ENCODE measurements at regions not wholly inside any gene's neighbourhood (a gene's known extent, or its start where the extent isn't known, plus 50 kb on each side); places are given as distances from the start of the nearest gene placed in this dataset.

DNA sequence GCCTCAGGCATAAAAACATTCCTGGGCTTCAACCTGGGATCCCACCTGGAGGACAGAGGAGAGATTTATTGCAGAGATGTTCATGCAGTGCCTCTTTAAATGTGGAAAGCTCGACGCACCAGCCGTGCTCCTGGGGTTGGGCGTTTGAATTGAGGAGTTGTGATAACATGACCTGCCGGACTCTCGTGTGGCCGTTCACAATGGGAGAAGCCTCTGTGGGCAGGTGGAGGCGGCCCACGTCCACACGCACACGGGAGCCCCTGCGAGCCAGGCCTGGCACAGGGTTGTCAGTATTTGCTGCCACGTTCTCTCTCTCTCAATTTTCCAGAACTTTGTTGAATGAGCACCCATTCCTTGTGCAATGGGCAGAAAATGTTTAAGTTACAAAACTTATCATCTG, 58.3 kb upstream of the PPARA start:
- no peak for DNase-seq

DNA sequence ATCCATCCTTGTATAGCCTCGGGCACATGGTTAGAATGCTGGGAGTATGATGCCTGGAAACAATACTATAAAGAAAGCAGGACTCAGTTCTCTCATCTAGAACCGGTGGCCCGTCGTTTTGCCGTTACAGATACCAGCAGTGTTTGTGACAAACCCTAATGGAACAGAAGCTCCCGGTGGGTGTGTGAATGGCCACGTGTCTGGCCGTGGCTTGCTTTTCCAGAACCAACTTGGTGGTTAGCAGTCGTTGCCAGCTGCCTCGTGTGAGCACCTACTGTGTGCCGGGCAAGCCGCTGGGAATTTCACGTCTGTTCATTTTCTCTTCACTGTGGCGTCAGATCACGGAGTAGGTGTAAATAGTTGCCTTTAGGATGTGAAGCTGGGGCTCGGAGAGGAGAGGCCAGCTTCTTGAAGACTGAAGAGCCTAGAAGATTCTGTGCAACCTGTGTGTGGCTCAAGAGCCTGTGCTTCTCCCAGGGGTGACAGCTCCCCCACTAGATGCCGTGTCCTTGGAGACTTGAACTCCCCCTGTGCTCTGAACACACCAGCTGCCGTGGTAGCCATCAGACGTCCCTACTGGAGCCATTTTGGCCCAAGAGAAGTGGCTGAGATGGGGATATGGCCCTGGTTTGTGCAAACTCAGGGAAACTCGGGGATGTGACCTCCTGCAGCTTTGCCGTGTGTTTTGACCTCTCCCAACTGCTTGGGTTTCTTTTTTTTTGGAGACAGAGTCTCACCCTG, 57.5 kb upstream of the PPARA start:
- no peak for DNase-seq

DNA sequence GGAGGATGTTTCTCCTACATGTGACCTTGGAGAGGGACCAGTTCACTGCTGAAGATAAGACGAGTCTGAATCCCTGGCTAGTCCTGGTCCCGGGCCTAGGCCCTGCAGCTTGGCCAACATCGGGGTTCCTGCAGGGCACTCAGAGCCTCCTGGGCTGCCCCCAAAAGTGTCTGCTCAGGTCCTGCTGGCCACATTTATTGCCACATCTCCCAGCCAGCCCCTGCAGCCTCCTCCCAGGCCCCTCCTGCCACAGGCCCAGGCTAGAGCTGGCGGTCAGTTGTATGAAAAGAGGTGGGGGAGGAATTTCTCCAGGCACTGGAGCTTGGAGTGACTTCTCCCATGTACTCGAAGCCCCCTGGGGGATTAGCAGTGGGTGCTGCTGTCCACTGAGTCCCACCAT, 56.5 kb upstream of the PPARA start:
- DNase-seq = no peak

DNA sequence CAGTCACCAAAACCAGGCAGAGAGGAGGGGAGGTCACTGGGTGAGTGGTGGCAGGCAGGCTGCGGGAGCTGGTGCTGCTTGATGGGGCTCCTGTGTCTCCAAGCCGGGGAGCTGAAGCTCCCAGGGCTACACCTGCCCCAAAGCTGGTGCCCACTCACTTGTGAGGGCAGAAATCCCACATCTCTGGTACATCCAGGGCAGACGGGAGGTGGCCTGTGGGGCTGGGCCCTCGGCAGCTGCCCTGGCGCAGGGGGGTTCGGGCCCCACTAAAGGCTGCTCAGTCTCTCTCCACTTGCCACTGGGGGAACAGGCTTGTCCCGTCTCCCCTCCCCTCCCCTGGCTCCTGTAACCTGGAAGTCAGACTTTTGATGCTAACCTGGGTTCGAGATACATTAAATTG, 55.6 kb upstream of the PPARA start:
- DNase-seq = no peak

DNA sequence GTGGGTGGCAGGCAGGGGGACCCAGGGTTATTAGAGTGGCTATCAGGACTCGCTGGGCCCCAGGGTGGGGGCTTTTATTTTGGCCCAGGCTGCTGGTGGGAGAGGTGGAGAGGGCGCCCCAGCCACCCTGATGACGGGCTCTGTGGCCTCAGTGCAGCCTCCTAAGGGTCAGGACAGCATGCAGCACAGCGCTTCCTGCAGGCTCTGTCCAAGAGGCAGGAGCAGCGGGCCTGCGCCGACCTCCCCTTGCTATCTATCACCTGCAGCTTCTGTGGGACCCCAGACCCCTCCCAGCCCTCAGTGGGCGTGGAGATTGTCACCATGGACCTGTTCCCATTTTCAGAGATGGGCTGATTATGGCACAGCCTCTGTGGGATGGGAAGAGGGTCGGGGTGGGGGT, 54.3 kb upstream of the PPARA start:
- no peak for DNase-seq

DNA sequence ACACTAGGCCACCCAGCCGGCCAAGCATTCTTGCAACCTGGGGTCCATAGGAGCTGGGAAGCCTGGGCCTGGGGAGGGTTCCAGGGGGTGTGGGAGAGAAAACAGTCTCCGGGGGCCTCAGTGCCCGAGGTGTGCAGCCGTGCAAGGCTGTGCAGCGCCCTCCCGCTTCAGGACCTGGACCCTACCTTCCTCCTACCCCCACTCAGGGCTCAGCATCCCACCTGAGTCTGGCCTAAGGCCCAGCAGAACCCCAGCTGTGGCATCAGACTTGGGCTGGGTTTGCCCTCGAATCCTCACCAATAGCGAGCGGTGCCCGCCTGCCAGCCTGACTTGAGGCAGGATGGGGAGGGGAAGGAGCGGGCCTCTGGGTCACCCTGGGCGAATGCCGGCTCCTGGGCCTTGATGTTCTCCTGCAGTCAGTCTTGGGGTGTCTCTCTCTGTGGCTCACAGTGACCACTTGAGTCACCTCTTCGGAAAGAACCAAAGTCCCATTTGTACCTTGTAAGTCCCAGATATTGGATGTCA, 53.6 kb upstream of the PPARA start:
- no peak for DNase-seq

DNA sequence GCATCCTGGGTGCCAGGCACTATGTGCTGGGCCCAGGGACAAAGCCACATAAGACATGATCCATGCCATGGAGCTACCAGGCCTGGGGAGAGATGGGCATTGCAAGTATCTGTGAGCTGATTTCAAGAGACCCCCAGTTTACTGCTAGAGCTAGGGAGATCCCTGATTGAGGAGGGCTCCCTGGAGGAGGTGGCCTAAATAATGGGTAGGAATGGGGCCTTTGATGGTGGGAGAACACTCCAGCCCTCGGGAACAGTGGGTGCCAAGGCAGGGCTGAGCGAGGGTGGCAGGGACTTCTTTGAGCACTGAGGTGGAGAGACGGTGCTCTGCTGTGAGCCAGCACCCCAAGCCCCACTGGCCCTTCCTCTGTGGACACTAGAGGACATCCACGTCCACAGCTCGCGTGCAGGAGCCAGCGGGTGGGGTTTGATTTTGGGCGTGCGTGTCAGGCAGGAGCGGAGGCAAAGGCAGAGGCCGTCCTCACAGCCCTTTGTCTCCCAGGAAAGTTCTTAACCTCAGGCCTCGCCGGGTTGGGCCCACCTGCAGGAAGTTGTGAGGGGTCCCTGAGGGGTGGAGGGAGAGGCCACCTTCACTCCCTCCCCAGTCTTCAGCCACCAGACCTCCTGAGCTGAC, 52.9 kb upstream of the PPARA start:
- no peak for DNase-seq

DNA sequence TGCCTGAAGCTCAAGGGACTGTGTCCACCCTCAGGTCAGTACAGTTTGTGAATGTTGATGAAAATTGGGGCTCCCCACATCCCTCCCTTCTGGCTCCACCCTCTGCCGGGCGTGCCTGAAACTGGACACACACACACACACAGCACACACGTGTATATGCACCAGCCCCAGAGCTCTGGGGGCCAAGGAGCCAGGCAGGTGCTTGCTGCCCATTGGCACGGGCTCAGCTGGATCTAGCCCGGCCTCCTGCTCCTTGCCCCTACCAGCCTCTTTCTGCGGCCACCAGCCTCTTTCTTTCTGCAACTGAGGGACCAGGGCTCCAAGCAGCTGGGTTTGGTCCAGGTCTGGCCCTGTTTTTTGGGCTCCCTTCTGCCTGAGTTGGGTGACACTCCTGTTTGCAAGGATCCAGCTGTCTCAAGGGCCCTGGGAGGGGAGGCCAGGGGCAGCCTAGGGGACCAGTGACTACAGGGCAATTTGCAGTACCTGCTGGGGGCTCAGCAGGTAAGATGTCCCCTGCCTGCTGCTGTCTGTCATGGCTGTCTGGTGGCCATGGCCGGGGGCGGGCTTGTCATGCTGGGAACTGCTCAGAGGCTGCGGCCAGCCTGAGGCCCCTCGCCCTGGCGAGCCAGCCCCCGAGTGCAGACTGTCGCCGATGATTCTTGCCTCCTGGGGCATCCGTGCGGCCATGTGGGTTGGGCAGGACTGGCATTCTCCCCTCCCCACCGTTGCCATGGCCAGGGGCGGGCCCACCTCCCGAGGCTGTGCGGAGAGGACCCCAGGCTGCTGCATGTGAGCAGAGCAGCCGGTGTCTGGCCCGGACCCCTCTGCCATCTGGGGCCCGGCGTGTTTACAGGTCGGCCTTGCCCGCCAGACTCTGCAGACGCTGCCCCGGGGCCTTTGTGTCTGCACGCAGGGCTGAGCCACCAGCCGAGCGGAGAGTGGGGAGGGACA, 51.5 kb upstream of the PPARA start:
- DNase-seq = no peak

DNA sequence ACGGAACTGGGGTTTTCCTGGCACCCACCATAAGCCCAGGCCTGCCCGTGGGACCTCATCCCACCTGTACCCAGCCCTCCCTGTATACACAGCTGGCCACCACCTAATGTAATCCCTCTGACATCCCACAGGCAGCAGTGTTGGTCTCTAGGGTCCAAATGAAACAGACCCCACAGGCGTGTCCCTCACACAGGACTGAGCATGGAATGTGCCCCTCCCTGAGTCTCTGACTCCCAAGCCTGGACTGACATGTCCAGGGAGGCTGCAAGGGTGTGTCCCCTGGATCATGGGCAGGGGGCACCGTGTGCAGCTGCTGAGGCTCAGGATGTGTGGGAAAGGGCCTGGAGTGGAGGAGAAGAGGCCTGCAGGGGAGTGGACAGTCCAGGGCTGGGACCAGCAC, 50.6 kb upstream of the PPARA start:
- no peak for DNase-seq

DNA sequence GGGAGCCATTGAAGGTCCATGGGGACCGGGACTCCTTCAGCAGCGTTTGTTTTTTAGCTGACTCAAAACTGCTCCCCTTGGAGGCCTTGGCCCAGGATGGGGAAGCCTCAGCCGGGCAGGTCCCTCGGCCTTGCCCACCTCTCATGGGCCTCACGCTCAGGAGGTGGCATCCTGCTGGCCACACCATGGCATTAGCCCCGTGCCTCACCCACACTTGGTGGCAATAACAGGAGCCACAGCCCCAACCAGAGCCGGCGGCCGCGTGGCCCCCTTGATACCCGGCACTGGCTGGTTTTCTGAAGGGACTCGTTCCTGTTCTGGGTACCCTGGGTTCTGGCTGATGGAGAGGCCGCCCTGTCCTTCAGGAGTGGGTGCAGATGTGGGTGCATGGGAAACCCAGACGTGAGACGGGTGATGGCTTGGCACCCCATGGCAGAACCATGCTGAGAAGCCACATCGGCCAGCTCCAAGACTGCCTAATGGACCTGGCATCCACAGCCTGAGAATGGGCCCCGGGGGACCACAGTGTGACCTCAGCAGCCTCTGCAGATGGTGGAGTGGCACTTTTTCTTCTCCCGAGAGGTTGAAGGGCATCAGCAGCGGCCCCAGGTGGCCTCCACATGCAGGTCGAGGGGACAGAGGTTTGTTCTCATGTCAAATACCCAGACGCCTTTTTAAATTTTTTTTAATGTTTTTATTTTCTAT, 49.8 kb upstream of the PPARA start:
- DNase-seq = no peak

Measured in DMS 273 treated with DMSO at 0.1 percent for 48 hours (cell line).